Neural cell (in vitro differentiated cells): ENCODE measurements at regions not wholly inside any gene's neighbourhood (a gene's known extent, or its start where the extent isn't known, plus 50 kb on each side); places are given as distances from the start of the nearest gene placed in this dataset.

Experiments used
- EP300 ChIP-seq: fragments of 450-650 bp; conservative IDR thresholded peaks from 2 replicates; pipeline ENCODE4 v1.6.1; 2014; ENCODE audit warnings: antibody characterized with exemption, mild to moderate bottlenecking, moderate library complexity; ENCODE audit not compliant: poor library complexity, severe bottlenecking
- EZH2 ChIP-seq: fragments of 200-600, 300-800 bp; shearing (Covaris generic), sonication (generic); IDR thresholded peaks from 2 replicates; pipeline ENCODE4 v1.6.1; 2014; ENCODE audit warnings: antibody characterized with exemption, low read length, borderline replicate concordance, mild to moderate bottlenecking; ENCODE audit not compliant: insufficient read depth, poor library complexity, severe bottlenecking
- POLR2AphosphoS5 ChIP-seq: IDR thresholded peaks from 2 replicates; pipeline ENCODE4 v1.6.1; 2012
- SMC3 ChIP-seq: fragments of 450-650 bp; conservative IDR thresholded peaks from 2 replicates; pipeline ENCODE4 v1.6.1; 2014; ENCODE audit warnings: antibody characterized with exemption, mild to moderate bottlenecking, moderate library complexity; ENCODE audit not compliant: poor library complexity
- TAF1 ChIP-seq: IDR thresholded peaks from 2 replicates; pipeline ENCODE4 v1.6.1; 2012; ENCODE audit warnings: low read depth
- TF ChIP-seq, protein P1 (sequence below): fragments of 450-650 bp; IDR thresholded peaks from 2 replicates; pipeline ENCODE4 v1.5.1; 2014; ENCODE audit warnings: antibody characterized with exemption, mild to moderate bottlenecking, moderate library complexity; ENCODE audit not compliant: poor library complexity, severe bottlenecking
- TF ChIP-seq, protein P2 (sequence below): IDR thresholded peaks from 2 replicates; pipeline ENCODE4 v1.6.1; 2012; ENCODE audit warnings: borderline replicate concordance

DNA sequence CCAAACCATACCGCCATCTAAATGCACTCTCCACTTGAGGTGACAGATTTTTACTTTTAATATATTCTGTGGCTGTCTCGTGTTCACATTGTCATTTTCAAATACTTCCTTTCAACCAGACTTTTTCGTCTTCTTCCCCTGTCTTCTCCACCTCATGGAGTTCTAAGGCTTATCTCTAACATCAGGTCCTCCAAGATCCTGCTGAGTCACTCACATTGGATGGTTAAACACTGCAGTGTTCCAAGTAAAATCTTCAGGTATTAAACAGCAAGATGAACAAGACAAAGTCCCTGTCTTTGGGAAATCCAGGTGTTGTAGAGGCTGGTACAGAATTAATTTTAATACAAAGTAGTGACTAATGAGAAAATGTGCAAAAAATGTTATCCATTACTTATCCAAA, 330.2 kb upstream of the KIF2B start:
- no peak for TF ChIP-seq TAF1
- TF ChIP-seq, protein P1, sequence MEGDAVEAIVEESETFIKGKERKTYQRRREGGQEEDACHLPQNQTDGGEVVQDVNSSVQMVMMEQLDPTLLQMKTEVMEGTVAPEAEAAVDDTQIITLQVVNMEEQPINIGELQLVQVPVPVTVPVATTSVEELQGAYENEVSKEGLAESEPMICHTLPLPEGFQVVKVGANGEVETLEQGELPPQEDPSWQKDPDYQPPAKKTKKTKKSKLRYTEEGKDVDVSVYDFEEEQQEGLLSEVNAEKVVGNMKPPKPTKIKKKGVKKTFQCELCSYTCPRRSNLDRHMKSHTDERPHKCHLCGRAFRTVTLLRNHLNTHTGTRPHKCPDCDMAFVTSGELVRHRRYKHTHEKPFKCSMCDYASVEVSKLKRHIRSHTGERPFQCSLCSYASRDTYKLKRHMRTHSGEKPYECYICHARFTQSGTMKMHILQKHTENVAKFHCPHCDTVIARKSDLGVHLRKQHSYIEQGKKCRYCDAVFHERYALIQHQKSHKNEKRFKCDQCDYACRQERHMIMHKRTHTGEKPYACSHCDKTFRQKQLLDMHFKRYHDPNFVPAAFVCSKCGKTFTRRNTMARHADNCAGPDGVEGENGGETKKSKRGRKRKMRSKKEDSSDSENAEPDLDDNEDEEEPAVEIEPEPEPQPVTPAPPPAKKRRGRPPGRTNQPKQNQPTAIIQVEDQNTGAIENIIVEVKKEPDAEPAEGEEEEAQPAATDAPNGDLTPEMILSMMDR, result no peak
- no peak for TF ChIP-seq POLR2AphosphoS5
- no peak for TF ChIP-seq EZH2
- TF ChIP-seq, protein P2, sequence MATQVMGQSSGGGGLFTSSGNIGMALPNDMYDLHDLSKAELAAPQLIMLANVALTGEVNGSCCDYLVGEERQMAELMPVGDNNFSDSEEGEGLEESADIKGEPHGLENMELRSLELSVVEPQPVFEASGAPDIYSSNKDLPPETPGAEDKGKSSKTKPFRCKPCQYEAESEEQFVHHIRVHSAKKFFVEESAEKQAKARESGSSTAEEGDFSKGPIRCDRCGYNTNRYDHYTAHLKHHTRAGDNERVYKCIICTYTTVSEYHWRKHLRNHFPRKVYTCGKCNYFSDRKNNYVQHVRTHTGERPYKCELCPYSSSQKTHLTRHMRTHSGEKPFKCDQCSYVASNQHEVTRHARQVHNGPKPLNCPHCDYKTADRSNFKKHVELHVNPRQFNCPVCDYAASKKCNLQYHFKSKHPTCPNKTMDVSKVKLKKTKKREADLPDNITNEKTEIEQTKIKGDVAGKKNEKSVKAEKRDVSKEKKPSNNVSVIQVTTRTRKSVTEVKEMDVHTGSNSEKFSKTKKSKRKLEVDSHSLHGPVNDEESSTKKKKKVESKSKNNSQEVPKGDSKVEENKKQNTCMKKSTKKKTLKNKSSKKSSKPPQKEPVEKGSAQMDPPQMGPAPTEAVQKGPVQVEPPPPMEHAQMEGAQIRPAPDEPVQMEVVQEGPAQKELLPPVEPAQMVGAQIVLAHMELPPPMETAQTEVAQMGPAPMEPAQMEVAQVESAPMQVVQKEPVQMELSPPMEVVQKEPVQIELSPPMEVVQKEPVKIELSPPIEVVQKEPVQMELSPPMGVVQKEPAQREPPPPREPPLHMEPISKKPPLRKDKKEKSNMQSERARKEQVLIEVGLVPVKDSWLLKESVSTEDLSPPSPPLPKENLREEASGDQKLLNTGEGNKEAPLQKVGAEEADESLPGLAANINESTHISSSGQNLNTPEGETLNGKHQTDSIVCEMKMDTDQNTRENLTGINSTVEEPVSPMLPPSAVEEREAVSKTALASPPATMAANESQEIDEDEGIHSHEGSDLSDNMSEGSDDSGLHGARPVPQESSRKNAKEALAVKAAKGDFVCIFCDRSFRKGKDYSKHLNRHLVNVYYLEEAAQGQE, result no peak
- no peak for TF ChIP-seq SMC3
- TF ChIP-seq EP300, result no peak
